Thoracic aorta (tissue), 2 donors: ENCODE measurements at regions not wholly inside any gene's neighbourhood (a gene's known extent, or its start where the extent isn't known, plus 50 kb on each side); places are given as distances from the start of the nearest gene placed in this dataset.

Experiments
- ATAC-seq: fragments of 150-250 bp; one replicate; pipeline ENCODE4 v1.8.0; 2017; ENCODE audit warnings: low read depth; ENCODE audit not compliant: insufficient number of reproducible peaks, low FRiP score
- DNase-seq: peaks from one replicate; pipeline ENCODE4 v3.0.0-alpha.2; 2020; ENCODE audit warnings: low spot score
- H3K27ac ChIP-seq, 2 donors: fragments of 200-600 bp; sonication (generic); 1 replicate in 1 of 2; 2 replicates in 1 of 2; pipeline ENCODE4 v1.5.1; 2016; ENCODE audit warnings: mild to moderate bottlenecking in 2 of 2, moderate library complexity in 2 of 2
- H3K27me3 ChIP-seq: fragments of 200-600 bp; sonication (generic); replicated peaks from 2 replicates; pipeline ENCODE4 v1.6.0; 2016; ENCODE audit warnings: mild to moderate bottlenecking; ENCODE audit not compliant: insufficient read depth
- H3K36me3 ChIP-seq: fragments of 200-600 bp; sonication (generic); one replicate; pipeline ENCODE4 v1.5.1; 2016
- H3K4me1 ChIP-seq, 2 donors: fragments of 200-600 bp; sonication (generic); 1 replicate in 1 of 2; 2 replicates in 1 of 2; pipeline versions ENCODE4 v1.5.1 to v1.6.0; 2016; ENCODE audit warnings: low read depth in 2 of 2, mild to moderate bottlenecking in 1 of 2; ENCODE audit not compliant: control insufficient read depth in 1 of 2
- H3K4me3 ChIP-seq: fragments of 200-600 bp; sonication (generic); 2 replicates; pipeline ENCODE4 v1.5.1; 2016; ENCODE audit warnings: mild to moderate bottlenecking
- H3K9me3 ChIP-seq: fragments of 200-600 bp; sonication (generic); 2 replicates; pipeline ENCODE4 v1.5.1; 2016
- CTCF ChIP-seq: fragments of 200-600 bp; sonication (generic); IDR thresholded peaks from one replicate; pipeline ENCODE4 v1.5.1; 2019; ENCODE audit warnings: antibody characterized with exemption

GRCh38 chr5:41575110-41575779, 64.8 kb upstream of the PLCXD3 start:
- Histone ChIP-seq H3K27me3 (no peaks in the 10 kb centered on the region), H3K36me3 (no peaks in the 10 kb centered on the region), H3K4me3 (no peak overlapping the region), H3K9me3 (no peaks in the 10 kb centered on the region), H3K4me1 (no peaks in the 10 kb centered on the region), H3K27ac (no peak overlapping the region)
- TF ChIP-seq CTCF: no peak
- ATAC-seq (no peak), DNase-seq (no peak)

- Histone ChIP-seq H3K4me3 (no peak overlapping the region), H3K27me3 (no peaks in the 10 kb centered on the region), H3K9me3 (no peaks in the 10 kb centered on the region), H3K27ac (no peak overlapping the region), H3K36me3 (no peaks in the 10 kb centered on the region), H3K4me1 (no peaks in the 10 kb centered on the region)
- ATAC-seq (no peak), DNase-seq (no peak)
- TF ChIP-seq CTCF: no peak
Measured at GRCh38 chr5:41574391-41574790, 64.0 kb upstream of the PLCXD3 start.
